Ovary (tissue), 7 donors: ENCODE measurements at regions not wholly inside any gene's neighbourhood (a gene's known extent, or its start where the extent isn't known, plus 50 kb on each side); places are given as distances from the start of the nearest gene placed in this dataset.
"Not testable (repeated sequence)": the region's sequence is repeated elsewhere in the genome, so short reads cannot be mapped to it uniquely, and the experiment has no call there.

ENCODE experiments used
- DNase-seq, 5 donors: peaks; one replicate each; pipeline ENCODE4 v3.0.0-alpha.2; 2019 to 2020
- H3K27ac ChIP-seq, 2 donors: fragments of 200-600 bp; one replicate each; pipeline versions ENCODE4 v1.5.1 to v1.8.0; 2019 to 2022
- H3K27me3 ChIP-seq: fragments of 200-600 bp; one replicate; pipeline ENCODE4 v1.8.0; 2022
- H3K36me3 ChIP-seq: fragments of 200-600 bp; sonication (generic); one replicate; pipeline ENCODE4 v1.5.1; 2019
- H3K4me1 ChIP-seq: one replicate; pipeline ENCODE4 v1.8.1; 2013; ENCODE audit warnings: mild to moderate bottlenecking, moderate library complexity; ENCODE audit not compliant: insufficient read depth
- H3K4me3 ChIP-seq: fragments of 200-600 bp; sonication (generic); one replicate; pipeline ENCODE4 v1.5.1; 2017
- H3K9me3 ChIP-seq, 2 donors: fragments of 200-600 bp in 1 of 2; sonication (generic) in 1 of 2; one replicate each; pipeline versions ENCODE4 v1.5.1 to v1.8.1; 2013 to 2019; ENCODE audit warnings: mild to moderate bottlenecking in 1 of 2, moderate library complexity in 1 of 2
- WGBS, 3 donors: extraction: QIAGEN DNeasy Blood & Tissue Kit in 1 of 3; methylation state at CpG; one replicate each; pipeline versions ENCODE4 v1.1.5 to v1.1.7; 2013 to 2017; 5-methylcytosine and 5-hydroxymethylcytosine counted together
- intact Hi-C, 4 donors: fragments of 100-400 bp; cut with DNase I; formaldehyde crosslinking; loops; one replicate each; pipeline versions ENCODE4 v1.11.0 to v1.15.1; 2022 to 2023
- donor health status: DM: no; HTN: no; CAD: no; lungs with moderate emphysema.
- donor health status: DM: no; HTN: no; CAD: no.
- donor health status: Bipolar disorder and iron deficiency.
- donor health status: DM: no; HTN: no; CAD: no.
- donor health status: DM: yes; HTN: yes; CAD: no.

DNA sequence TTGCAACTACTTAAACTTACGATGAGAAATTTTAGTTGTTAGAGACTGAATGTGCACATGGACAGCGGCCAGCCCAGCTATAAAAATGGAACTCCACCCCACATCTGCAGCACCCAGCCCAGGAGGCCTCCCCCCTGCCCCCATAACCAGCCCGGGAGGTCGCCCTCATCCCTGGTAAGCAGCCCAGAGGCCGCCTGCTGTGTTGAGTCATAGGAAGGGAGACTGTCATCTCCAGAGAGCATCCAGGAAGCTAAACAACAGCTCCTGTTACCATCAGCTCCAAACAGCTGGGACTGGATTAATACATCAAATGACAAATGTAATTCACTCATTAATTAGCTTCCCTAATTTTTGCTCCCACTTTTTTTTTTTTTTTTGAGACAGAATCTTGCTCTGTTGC lies 5452.7 kb upstream of the TPTE start:
- WGBS, 3 donors, result 0% methylated on average over 1 of the region's 5 CpGs; no CpG with 5 or more reads in 1 of the 3 donors
- H3K4me1 ChIP-seq, H3K4me3 ChIP-seq, H3K36me3 ChIP-seq, H3K27me3 ChIP-seq, H3K9me3 ChIP-seq, intact Hi-C loops, DNase-seq, H3K27ac ChIP-seq: not testable (repeated sequence)

DNA sequence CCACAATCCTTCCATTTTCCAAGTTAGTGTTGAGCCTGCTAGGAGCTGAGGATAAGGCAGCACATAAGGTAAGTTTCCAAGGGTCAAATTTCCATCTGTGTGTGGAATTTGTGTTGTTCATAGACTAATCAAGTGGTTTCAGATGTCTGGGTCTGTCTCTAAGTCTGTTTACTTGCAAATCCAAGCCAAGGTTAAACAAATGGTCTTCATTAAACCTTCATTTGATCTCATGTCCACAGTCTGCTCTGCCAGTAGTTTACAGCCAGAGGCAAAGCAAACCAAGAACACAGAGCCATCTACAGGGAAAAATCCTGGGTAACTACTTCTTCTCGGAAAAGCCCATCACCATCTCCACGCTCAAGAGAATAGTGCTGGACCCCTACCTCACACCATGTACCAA lies 5450.2 kb upstream of the TPTE start:
- H3K4me1 ChIP-seq, DNase-seq, H3K27me3 ChIP-seq, H3K36me3 ChIP-seq, H3K27ac ChIP-seq, H3K4me3 ChIP-seq, H3K9me3 ChIP-seq, intact Hi-C loops: not testable (repeated sequence)
- WGBS, 3 donors, result 73% methylated on average over 2 of the region's 2 CpGs; no CpG with 5 or more reads in 2 of the 3 donors

DNA sequence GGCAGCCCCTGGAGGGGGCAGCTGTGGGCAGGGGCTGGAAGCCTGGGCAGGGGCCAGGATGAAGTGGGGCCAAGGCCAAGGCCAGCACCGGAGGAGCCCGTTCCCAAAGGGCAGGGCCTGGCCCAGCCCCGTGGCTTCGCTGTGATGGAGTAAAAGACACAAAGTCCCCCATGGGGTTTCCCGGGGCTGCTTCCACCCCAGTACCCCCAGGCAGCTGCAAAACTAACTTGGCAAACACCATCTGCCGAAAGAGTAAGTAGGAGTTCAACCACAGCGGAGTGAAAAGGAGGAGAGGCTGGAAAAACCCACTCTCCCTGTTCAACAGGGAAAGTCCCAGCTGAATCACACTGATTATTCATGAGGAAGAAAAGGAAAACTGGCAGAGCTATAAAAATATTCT lies 5444.5 kb upstream of the TPTE start:
- DNase-seq, H3K9me3 ChIP-seq, H3K27me3 ChIP-seq, H3K27ac ChIP-seq, H3K4me3 ChIP-seq, intact Hi-C loops, H3K36me3 ChIP-seq, H3K4me1 ChIP-seq: not testable (repeated sequence)
- no CpG with 5 or more reads among the region's 7 CpGs for WGBS, 3 donors

DNA sequence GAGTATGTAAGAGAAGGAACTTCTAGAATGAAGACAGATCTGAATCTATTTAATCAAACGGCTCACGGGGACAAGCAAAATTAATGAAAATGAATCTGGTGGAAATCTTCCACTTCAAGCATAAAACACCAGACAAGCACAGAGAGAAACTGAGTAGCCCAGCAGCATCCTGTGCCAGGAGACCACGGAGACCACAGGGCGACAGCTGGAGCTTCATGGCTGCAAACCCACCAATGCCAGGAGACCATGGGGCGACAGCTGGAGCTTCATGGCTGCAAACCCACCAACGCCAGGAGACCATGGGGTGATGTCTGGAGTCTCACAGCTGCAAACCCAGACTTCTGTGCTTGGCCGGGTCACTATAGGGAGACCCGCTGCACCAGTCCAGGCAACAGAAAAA lies 5442.0 kb upstream of the TPTE start:
- H3K9me3 ChIP-seq, H3K4me1 ChIP-seq, intact Hi-C loops, H3K27ac ChIP-seq, H3K36me3 ChIP-seq, H3K27me3 ChIP-seq, DNase-seq, H3K4me3 ChIP-seq: not testable (repeated sequence)
- WGBS, 3 donors, result no CpG with 5 or more reads among the region's 8 CpGs

DNA sequence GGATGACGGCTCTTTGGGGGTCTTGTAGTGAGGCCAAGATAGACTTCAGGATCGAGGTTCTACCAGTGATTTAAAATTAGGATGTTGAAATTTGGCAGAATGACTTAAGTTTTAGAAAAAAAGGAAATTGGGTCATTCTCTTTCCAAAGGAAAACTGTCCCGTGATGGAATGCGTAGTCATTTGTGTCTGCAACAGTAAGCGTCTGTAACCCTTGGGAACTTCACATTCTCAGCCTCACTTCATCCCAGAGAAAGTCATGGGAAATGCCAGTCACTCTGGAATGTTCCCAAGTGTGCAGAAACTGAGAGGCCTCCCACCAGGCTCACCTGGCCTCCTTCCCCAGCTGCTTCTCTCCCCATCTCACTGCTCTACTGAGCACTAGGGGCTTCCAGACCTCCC lies 5441.4 kb upstream of the TPTE start:
- DNase-seq, H3K36me3 ChIP-seq, intact Hi-C loops, H3K4me1 ChIP-seq, H3K9me3 ChIP-seq, H3K27me3 ChIP-seq, H3K27ac ChIP-seq, H3K4me3 ChIP-seq: not testable (repeated sequence)
- no CpG with 5 or more reads among the region's 5 CpGs for WGBS, 3 donors

DNA sequence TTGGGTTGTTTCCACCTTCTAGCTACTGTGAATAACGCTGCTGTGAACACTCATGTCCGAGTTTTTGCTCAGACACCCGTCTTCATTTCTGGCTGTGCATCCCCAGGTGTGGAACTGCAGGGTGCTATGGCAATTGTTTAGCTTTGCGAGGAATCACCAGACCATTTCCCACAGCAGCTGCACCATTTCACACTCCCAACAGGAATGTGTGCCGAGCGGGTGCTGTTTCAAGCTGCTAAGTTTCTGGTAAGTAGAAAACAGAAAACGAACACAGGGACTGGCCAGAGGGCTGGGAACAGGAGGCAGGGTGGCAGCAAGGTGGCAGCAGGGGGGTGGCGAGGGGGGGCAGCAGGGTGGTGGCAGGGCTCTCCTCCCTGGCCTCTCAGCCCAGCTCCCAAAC lies 5437.1 kb upstream of the TPTE start:
- H3K36me3 ChIP-seq, H3K27ac ChIP-seq, DNase-seq, intact Hi-C loops, H3K27me3 ChIP-seq, H3K4me3 ChIP-seq, H3K9me3 ChIP-seq, H3K4me1 ChIP-seq: not testable (repeated sequence)
- 39 to 61% methylated on average over 4 of the region's 8 CpGs; no CpG with 5 or more reads in 1 of the 3 donors for WGBS, 3 donors

DNA sequence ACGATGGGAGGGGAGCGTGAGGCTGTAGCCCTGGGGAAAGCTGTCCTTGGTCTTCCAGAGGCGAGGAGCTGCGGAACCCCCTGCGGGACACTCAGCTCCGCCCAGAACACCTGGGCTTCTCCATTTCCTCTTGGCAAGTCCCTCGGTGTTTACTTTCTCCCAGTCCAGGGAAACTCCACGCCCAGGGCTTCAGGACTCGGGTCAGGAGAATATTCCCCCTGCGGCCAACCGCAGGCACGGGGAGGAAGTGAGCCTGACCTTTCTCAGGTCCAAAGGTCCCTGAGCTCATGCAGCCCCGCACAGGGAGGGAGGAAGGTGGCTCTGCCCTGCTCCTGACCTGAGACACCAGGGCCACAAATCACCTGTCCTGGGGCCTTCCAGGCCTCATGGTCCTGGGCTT lies 5435.9 kb upstream of the TPTE start:
- peak in 1 of 5 donors; percentile 21 for DNase-seq
- intact Hi-C loops, H3K4me1 ChIP-seq, H3K27ac ChIP-seq, H3K36me3 ChIP-seq, H3K27me3 ChIP-seq, H3K9me3 ChIP-seq, H3K4me3 ChIP-seq: not testable (repeated sequence)
- 65% methylated on average over 5 of the region's 13 CpGs; no CpG with 5 or more reads in 2 of the 3 donors for WGBS, 3 donors

DNA sequence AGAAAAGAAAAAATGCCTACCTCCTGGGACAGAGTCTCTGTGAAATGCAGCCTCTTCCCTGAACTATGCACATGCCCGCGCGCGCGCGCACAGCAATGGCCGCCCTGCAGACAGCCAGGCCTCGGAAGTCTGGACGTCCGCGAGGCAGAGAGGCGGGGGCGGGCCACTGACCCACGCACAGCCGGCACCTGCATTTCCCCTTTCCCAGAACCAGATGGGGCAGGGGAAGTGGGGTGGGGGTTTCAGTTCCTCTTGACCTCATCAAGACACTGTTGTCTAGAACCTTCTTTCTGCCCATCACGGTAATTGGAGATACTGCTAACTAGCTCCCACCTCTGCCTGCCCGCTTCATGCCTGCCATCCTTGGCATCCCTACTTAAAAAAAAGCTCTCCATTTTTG lies 5435.0 kb upstream of the TPTE start:
- H3K4me1 ChIP-seq, H3K4me3 ChIP-seq, H3K27me3 ChIP-seq, intact Hi-C loops, H3K27ac ChIP-seq, H3K36me3 ChIP-seq, H3K9me3 ChIP-seq: not testable (repeated sequence)
- WGBS, 3 donors, result 85% methylated on average over 9 of the region's 17 CpGs; no CpG with 5 or more reads in 2 of the 3 donors
- DNase-seq, result peak in 2 of 5 donors; percentile 1 to 20

DNA sequence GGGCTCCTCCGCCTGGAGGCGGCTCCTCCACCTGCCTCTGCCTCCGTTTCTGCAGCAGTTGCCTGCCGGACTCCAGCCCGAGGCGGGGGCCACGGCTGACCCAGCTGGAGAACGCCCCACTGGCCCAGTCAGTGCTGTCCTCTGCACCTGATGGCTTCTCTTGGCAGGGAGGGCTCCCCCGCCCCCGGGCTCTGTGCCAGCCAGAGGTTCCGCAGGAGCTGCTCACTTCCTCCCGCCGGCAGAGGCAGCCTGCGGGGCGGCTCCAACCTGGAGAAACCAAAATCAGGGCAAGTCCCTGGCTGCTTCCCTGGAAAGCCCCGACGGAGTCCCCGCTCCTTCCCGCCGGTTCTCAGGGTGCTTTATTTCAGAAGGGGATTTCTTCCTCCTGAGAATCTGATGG lies 5432.6 kb upstream of the TPTE start:
- H3K27me3 ChIP-seq, H3K4me3 ChIP-seq, H3K9me3 ChIP-seq, DNase-seq, H3K27ac ChIP-seq, H3K36me3 ChIP-seq, H3K4me1 ChIP-seq, intact Hi-C loops: not testable (repeated sequence)
- WGBS, 3 donors, result no CpG with 5 or more reads among the region's 20 CpGs

DNA sequence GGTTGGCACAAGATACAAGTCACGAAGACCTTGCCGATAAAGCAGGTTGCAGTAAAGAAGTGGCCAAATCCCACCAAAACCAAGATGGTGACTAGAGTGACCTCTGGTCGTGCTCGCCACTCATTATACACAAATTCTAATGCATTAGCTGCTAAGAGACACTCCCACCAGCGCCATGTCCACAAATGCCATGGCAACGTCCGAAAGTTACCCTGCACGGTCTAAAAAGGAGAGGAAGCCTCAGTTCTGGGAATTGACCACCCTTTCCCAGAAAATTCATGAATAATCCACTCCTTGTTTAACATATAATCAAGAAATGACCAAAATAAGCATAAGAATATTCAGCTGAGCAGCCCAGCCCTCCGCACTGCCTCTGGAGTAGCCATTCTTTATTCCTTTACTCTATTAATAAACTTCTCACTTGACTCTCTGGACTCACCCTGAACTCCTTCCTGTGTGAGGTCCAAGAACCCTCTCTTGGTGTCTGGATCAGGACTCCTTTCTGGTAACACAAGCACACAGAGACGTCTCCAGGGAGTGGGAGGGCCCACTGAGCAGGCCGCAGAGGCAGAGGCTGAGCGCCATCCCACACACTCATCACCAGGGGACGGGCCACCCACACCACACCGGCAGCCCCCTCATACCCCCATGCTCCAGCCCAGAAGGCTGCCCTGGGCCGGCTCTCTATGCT lies 5431.8 kb upstream of the TPTE start:
- H3K36me3 ChIP-seq, DNase-seq, H3K4me1 ChIP-seq, H3K4me3 ChIP-seq, H3K9me3 ChIP-seq, H3K27ac ChIP-seq, H3K27me3 ChIP-seq, intact Hi-C loops: not testable (repeated sequence)
- WGBS, 3 donors, result 52% methylated on average over 4 of the region's 15 CpGs; no CpG with 5 or more reads in 2 of the 3 donors

DNA sequence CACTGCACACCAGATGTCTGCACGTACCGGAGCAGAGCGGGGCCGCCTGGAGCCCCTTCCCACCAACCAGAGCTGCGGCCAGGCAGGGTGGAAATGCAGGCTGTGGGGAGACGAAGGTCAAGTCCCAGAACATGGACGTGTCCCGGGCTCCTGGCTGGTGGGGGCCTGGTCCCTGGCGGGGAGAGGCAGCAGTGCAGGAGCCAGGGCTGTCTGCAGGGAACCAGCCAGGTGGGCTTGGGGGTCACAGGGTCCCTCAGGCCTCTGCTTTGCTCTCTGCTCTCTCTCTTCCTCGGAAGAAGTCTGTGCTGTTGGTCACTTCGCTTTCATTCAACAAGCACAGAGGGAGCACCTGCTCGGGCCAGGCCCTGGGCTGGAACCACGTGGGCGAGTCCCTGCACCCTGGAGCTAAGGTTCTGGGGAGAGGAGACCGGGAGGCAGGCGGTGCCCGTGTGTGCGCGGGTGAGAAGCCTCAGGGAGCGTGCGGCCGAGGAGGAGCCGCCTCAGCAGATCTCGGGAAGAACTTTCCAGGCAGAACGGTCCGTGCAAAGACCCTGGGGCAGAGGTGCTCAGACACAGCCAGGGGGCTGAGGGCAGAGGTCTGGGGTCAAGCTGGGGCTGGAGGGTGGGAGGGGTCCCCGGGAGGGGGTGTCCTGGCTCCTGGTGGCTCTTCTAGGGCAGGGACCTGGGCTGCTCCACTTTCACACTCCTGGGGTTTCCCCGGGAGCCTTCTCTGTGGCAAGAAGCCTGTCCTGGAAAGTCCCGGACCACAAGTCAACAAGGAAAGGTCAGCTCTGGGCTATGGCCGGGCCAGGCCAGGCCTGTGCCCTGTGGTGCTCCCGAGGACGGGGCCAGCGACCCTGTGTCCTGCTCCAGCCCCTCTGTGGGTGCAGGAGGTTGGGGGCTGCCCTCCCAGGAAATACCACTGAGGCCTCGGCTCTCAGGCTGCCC lies 5431.0 kb upstream of the TPTE start:
- H3K9me3 ChIP-seq, intact Hi-C loops, H3K27me3 ChIP-seq, H3K27ac ChIP-seq, H3K36me3 ChIP-seq, H3K4me1 ChIP-seq, H3K4me3 ChIP-seq: not testable (repeated sequence)
- DNase-seq, result peak in 2 of 5 donors; percentile 3 to 9
- 76 to 88% (median 77%) methylated on average over 12 to 20 of the region's 34 CpGs for WGBS, 3 donors

DNA sequence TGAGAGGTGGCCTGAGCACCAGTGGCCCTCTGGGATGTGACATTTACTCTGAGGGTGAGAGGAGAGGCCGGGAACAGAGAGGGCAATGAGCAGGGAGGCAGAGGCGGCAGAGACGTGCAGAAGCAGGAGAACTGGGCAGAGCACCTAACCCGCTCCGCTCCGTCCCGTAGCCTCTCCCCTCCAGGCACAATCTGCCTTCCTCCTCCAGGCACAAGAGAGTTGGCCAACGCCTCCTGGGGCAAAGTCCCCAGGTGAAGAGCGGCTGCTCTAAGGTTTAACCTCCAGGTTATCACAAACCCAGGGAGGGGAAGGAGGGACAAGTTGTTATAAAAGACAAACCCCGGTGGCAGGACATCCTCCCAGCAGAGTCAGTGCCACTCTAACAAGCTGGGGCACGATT lies 5430.1 kb upstream of the TPTE start:
- H3K9me3 ChIP-seq, H3K4me1 ChIP-seq, H3K4me3 ChIP-seq, intact Hi-C loops, H3K27me3 ChIP-seq, DNase-seq, H3K36me3 ChIP-seq, H3K27ac ChIP-seq: not testable (repeated sequence)
- no CpG with 5 or more reads among the region's 11 CpGs for WGBS, 3 donors
